T-helper 9 cell (primary cell): ENCODE measurements at regions not wholly inside any gene's neighbourhood (a gene's known extent, or its start where the extent isn't known, plus 50 kb on each side); places are given as distances from the start of the nearest gene placed in this dataset.
"Not testable (repeated sequence)": the region's sequence is repeated elsewhere in the genome, so short reads cannot be mapped to it uniquely, and the experiment has no call there.

ENCODE experiments used
- DNase-seq: peaks from one replicate; pipeline ENCODE4 v3.0.0-alpha.2; 2020

GRCh38 chr13:44313674-44314073 is 60.0 kb upstream of the SERP2 start:
- no peak for DNase-seq

- DNase-seq, result not testable (repeated sequence)
These were observed 59.5 kb upstream of the SERP2 start for GRCh38 chr13:44314160-44314559.

- no peak for DNase-seq
These were observed 55.9 kb upstream of the SERP2 start for GRCh38 chr13:44317752-44318151.

GRCh38 chr13:44318161-44318560 is 55.5 kb upstream of the SERP2 start:
- DNase-seq, result no peak

- DNase-seq, result no peak
These were observed 53.0 kb upstream of the SERP2 start for GRCh38 chr13:44320611-44321010.

- no peak for DNase-seq
These were observed 51.7 kb upstream of the SERP2 start for GRCh38 chr13:44321961-44322360.

GRCh38 chr13:44322928-44323327 is 50.7 kb upstream of the SERP2 start:
- DNase-seq, result no peak

GRCh38 chr13:44323754-44324153 is 49.9 kb upstream of the SERP2 start:
- DNase-seq, result no peak
